Panc1 (cell line): ENCODE measurements at regions not wholly inside any gene's neighbourhood (a gene's known extent, or its start where the extent isn't known, plus 50 kb on each side); places are given as distances from the start of the nearest gene placed in this dataset.

ENCODE experiments used
- ATAC-seq: fragments of 200-7000 bp; cut with Tn5 transposase; 2 replicates; pipeline ENCODE4 v1.9.1; 2020; ENCODE audit warnings: mild to moderate bottlenecking, moderate library complexity
- BruUV-seq: library from RNA; stranded (reverse); fragments of 400-500 nt; replicated peaks from 2 replicates; lab custom pipeline; 2021; lab: Mats Ljungman, UMichigan
- CTCF ChIA-PET: fragments of 300-600 bp; sonication (Branson Sonifier 250); formaldehyde crosslinking; loops from one replicate; lab custom pipeline; 2022; ENCODE audit warnings: antibody characterized with exemption; lab: Charles Lee
- POLR2A ChIA-PET: fragments of 300-600 bp; sonication (Branson Sonifier 250); formaldehyde crosslinking; loops from one replicate; lab custom pipeline; 2022; ENCODE audit warnings: antibody characterized with exemption; lab: Charles Lee
- DNase-seq: peaks from one replicate; pipeline ENCODE4 v3.0.0-alpha.2; 2010; ENCODE audit warnings: low read depth, low spot score
- H3K27ac ChIP-seq: 2 replicates; pipeline ENCODE4 v1.5.1; 2011; ENCODE audit warnings: mild to moderate bottlenecking, low read length, inconsistent platforms
- H3K27me3 ChIP-seq: fragments of 200-500 bp; sonication (Bioruptor generic); 2 replicates; pipeline ENCODE4 v1.6.0; 2014; ENCODE audit warnings: low read length, inconsistent platforms; ENCODE audit not compliant: control insufficient read depth, insufficient read depth
- H3K36me3 ChIP-seq: fragments of 200-500 bp; sonication (Bioruptor generic); 2 replicates; pipeline ENCODE4 v1.5.1; 2014; ENCODE audit warnings: inconsistent platforms, mild to moderate bottlenecking, low read length, moderate library complexity; ENCODE audit not compliant: control insufficient read depth, insufficient read depth
- H3K4me1 ChIP-seq: 2 replicates; pipeline ENCODE4 v1.5.1; 2011; ENCODE audit warnings: inconsistent platforms, mild to moderate bottlenecking, low read length, moderate library complexity; ENCODE audit not compliant: control insufficient read depth, insufficient read depth
- H3K4me3 ChIP-seq, 2 experiments: 2 replicates each; pipeline ENCODE4 v1.5.1; 2011 to 2012; ENCODE audit warnings: low read depth in 2 of 2, low read length in 2 of 2, mild to moderate bottlenecking in 2 of 2, inconsistent platforms in 1 of 2, moderate library complexity in 1 of 2
- H3K9me3 ChIP-seq: fragments of 200-500 bp; sonication (Bioruptor generic); 2 replicates; pipeline ENCODE4 v1.5.1; 2014; ENCODE audit warnings: low read depth, mild to moderate bottlenecking, inconsistent platforms, low read length, moderate library complexity; ENCODE audit not compliant: control insufficient read depth, insufficient read depth
- POLR2AphosphoS5 ChIP-seq: IDR thresholded peaks from 2 replicates; pipeline ENCODE4 v1.6.1; 2012; ENCODE audit warnings: mild to moderate bottlenecking, low read depth, low read length, moderate library complexity
- REST ChIP-seq, 2 experiments: IDR thresholded peaks; 2 replicates each; pipeline ENCODE4 v1.6.1; 2011 to 2012; ENCODE audit warnings: low read depth in 2 of 2, control low read depth in 1 of 2, low read length in 1 of 2, mild to moderate bottlenecking in 1 of 2, moderate library complexity in 1 of 2; ENCODE audit not compliant: insufficient read depth in 1 of 2
- SIN3A ChIP-seq: IDR thresholded peaks from 2 replicates; pipeline ENCODE4 v1.6.1; 2012; ENCODE audit warnings: low read depth, mild to moderate bottlenecking, low read length, moderate library complexity, borderline replicate concordance; ENCODE audit not compliant: insufficient read depth
- TCF7L2 ChIP-seq: IDR thresholded peaks from 2 replicates; pipeline ENCODE4 v1.6.1; 2011; ENCODE audit warnings: mild to moderate bottlenecking, low read depth, low read length, inconsistent platforms
- in situ Hi-C: cut with HindIII; loops from 2 replicates; pipeline ENCODE4 v1.10.0; 2016; ENCODE audit warnings: low sequenced_read_pairs, low pct_unique_long_range_greater_than_20kb
- intact Hi-C: fragments of 100-400 bp; cut with micrococcal nuclease; formaldehyde crosslinking; loops from one replicate; pipeline ENCODE4 v1.10.0; 2022; ENCODE audit not compliant: unreplicated experiment
- TF ChIP-seq, protein P1 (sequence below): fragments of 450-650 bp; IDR thresholded peaks from 2 replicates; pipeline ENCODE4 v1.5.1; 2017; ENCODE audit warnings: mild to moderate bottlenecking

DNA sequence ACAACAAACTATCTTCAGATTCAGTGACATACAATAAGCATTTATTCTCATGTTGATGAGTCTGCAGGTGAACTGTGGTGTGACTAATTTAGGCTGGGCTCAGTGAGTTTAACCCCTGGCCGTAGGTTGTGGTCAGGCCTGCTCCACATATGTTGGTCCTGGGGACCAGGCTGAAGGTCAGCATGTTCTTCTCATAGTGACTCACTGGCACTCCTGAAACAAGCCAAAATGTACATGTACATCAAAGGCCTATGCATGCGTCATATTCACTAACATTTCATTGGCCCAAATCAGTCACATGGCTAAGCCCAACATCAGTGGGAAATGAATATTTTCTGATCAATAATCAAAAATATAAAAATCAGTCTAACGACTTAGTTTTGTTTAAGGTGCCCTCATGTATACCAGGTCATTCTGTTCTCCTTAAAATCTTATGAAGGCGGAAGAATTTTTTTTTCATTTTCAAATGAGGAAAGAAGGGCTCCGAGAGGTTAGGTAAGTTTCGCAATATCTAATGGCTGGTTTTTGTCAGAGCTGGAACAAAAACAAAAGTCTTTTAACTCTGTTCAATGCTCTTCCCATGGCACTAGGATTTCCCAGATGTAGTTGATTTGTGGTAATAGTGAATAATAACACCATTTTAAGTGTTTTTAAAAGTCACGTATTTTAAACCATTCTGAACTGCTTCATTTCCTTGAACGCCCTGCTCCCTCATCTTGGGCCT, 148.5 kb downstream of the MFSD1 start:
- TF ChIP-seq SIN3A, result no peak
- TF ChIP-seq, protein P1, sequence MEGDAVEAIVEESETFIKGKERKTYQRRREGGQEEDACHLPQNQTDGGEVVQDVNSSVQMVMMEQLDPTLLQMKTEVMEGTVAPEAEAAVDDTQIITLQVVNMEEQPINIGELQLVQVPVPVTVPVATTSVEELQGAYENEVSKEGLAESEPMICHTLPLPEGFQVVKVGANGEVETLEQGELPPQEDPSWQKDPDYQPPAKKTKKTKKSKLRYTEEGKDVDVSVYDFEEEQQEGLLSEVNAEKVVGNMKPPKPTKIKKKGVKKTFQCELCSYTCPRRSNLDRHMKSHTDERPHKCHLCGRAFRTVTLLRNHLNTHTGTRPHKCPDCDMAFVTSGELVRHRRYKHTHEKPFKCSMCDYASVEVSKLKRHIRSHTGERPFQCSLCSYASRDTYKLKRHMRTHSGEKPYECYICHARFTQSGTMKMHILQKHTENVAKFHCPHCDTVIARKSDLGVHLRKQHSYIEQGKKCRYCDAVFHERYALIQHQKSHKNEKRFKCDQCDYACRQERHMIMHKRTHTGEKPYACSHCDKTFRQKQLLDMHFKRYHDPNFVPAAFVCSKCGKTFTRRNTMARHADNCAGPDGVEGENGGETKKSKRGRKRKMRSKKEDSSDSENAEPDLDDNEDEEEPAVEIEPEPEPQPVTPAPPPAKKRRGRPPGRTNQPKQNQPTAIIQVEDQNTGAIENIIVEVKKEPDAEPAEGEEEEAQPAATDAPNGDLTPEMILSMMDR, result no peak
- no peak for TF ChIP-seq POLR2AphosphoS5
- no peak for TF ChIP-seq TCF7L2
- no peak for TF ChIP-seq REST (IDR thresholded peaks at IDR 0.05; ENCODE audit: insufficient read depth in 1 of 2, low read depth in 2 of 2, low read length in 1 of 2)
- no peaks in the 10 kb centered on the region for H3K9me3 ChIP-seq
- no peaks in the 10 kb centered on the region; the same call in 1 of the 2 replicates for H3K27me3 ChIP-seq
- intact Hi-C loops (no loop called here), in situ Hi-C loops (no loop called here)
- H3K27ac ChIP-seq, result no peak overlapping the region
- no peaks in the 10 kb centered on the region for H3K4me1 ChIP-seq
- no peak for ATAC-seq
- POLR2A ChIA-PET, result no interaction called here
- no TSS peak for BruUV-seq
- no peaks in the 10 kb centered on the region for H3K36me3 ChIP-seq
- H3K4me3 ChIP-seq, result no peak overlapping the region
- DNase-seq, result no peak
- CTCF ChIA-PET, result no interaction called here

DNA sequence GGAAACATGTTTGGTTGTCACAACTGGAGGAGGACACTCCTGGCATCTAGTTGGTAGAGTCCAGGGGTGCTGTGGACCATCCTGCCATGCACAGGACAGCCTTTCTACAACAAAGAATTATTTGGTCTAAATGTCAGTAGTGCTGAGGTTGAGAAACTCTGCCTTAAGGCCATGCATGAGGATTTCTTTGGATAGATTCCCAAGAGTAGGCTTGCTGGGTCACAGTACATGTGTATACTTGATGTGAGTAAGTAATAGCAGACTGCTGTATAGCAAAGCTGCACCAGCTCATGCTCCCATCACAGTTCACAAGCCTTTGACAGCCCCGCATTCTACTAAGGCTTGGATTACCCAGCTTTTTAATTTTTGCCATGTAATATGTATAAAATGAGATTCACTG, 151.3 kb downstream of the MFSD1 start:
- no TSS peak for BruUV-seq
- CTCF ChIA-PET, result no interaction called here
- H3K27me3 ChIP-seq, result no peaks in the 10 kb centered on the region; the same call in 1 of the 2 replicates
- DNase-seq (no peak), ATAC-seq (no peak)
- in situ Hi-C loops (no loop called here), intact Hi-C loops (no loop called here)
- H3K36me3 ChIP-seq, result no peaks in the 10 kb centered on the region
- H3K9me3 ChIP-seq, result no peaks in the 10 kb centered on the region
- no peaks in the 10 kb centered on the region for H3K4me1 ChIP-seq
- POLR2A ChIA-PET, result no interaction called here
- H3K27ac ChIP-seq, result no peak overlapping the region
- no peak overlapping the region for H3K4me3 ChIP-seq
- TF ChIP-seq, protein P1, result no peak
- TF ChIP-seq REST (IDR thresholded peaks at IDR 0.05; ENCODE audit: insufficient read depth in 1 of 2, low read depth in 2 of 2, low read length in 1 of 2) (no peak), SIN3A (no peak), POLR2AphosphoS5 (no peak), TCF7L2 (no peak)
